ENCODE measurements at regions not wholly inside any gene's neighbourhood (a gene's known extent, or its start where the extent isn't known, plus 50 kb on each side); places are given as distances from the start of the nearest gene placed in this dataset.

- no peak for FAIRE-seq
Measured at GRCh38 chr10:43888586-43888985, 239.9 kb upstream of the ZNF32 start.

GRCh38 chr10:43885842-43886241, 237.2 kb upstream of the ZNF32 start:
- FAIRE-seq = no peak

- FAIRE-seq = no peak
Measured at GRCh38 chr10:43885252-43885651, 236.6 kb upstream of the ZNF32 start.

GRCh38 chr10:43884501-43885105, 235.9 kb upstream of the ZNF32 start:
- no peak for FAIRE-seq

GRCh38 chr10:43882711-43883110, 234.0 kb upstream of the ZNF32 start:
- no peak for FAIRE-seq

GRCh38 chr10:43881657-43882056, 233.0 kb upstream of the ZNF32 start:
- no peak for FAIRE-seq

- FAIRE-seq = no peak
Measured at GRCh38 chr10:43880160-43880559, 231.5 kb upstream of the ZNF32 start.

- no peak for FAIRE-seq
Measured at GRCh38 chr10:43879742-43880141, 231.1 kb upstream of the ZNF32 start.

GRCh38 chr10:43879162-43879561, 230.5 kb upstream of the ZNF32 start:
- FAIRE-seq = no peak

GRCh38 chr10:43878386-43878785, 229.7 kb upstream of the ZNF32 start:
- no peak for FAIRE-seq

GRCh38 chr10:43876976-43877375, 228.3 kb upstream of the ZNF32 start:
- no peak for FAIRE-seq

GRCh38 chr10:43874984-43875383, 226.3 kb upstream of the ZNF32 start:
- no peak for FAIRE-seq

- FAIRE-seq = no peak
Measured at GRCh38 chr10:43873717-43874116, 225.0 kb upstream of the ZNF32 start.

GRCh38 chr10:43872644-43873043, 224.0 kb upstream of the ZNF32 start:
- FAIRE-seq = no peak

GRCh38 chr10:43871545-43871944, 222.9 kb upstream of the ZNF32 start:
- FAIRE-seq = no peak

GRCh38 chr10:43870968-43871439, 222.3 kb upstream of the ZNF32 start:
- no peak for FAIRE-seq

GRCh38 chr10:43869669-43870322, 221.1 kb upstream of the ZNF32 start:
- no peak for FAIRE-seq

- FAIRE-seq = no peak
Measured at GRCh38 chr10:43868952-43869351, 220.3 kb upstream of the ZNF32 start.

- no peak for FAIRE-seq
Measured at GRCh38 chr10:43867667-43868565, 219.2 kb upstream of the ZNF32 start.

GRCh38 chr10:43867113-43867512, 218.4 kb upstream of the ZNF32 start:
- no peak for FAIRE-seq

GRCh38 chr10:43866712-43867111, 218.0 kb upstream of the ZNF32 start:
- no peak for FAIRE-seq

GRCh38 chr10:43865265-43866135, 216.8 kb upstream of the ZNF32 start:
- FAIRE-seq = peak; percentile 35

GRCh38 chr10:43864656-43865055, 216.0 kb upstream of the ZNF32 start:
- no peak for FAIRE-seq

All from endometrium (tissue), 2 donors.